ENCODE measurements at regions not wholly inside any gene's neighbourhood (a gene's known extent, or its start where the extent isn't known, plus 50 kb on each side); places are given as distances from the start of the nearest gene placed in this dataset.

DNA sequence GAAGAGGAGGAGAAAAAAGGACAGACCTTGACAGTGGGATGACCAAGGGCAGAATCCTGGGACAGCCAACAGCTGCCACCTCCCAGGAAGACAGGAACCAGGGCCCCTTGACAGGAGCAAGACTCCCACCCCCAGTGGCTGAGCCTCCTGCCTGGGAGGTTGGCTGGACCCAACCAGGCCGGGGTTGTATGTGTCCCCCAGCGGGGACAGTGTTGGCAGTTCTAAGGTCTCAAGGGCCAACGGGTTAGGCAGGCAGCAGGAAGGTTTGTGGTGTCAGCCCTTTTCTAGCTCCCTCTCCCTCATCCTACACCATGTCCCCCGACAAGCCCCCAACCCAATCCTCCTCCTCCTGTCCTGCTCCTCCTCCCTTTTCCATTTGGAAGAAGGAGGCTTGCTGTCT, 126.2 kb downstream of the MRM1 start:
- no peak for DNase-seq
- no peak overlapping the region for H3K4me3 Mint-ChIP-seq
- H3K4me1 Mint-ChIP-seq (ENCODE audit: low read depth): no peaks in the 10 kb centered on the region
- no peaks in the 10 kb centered on the region for H3K9me3 Mint-ChIP-seq
- H3K27me3 Mint-ChIP-seq (ENCODE audit: insufficient read depth): peaks cover 42% of the 10 kb centered on the region
- TF ChIP-seq, protein P1, sequence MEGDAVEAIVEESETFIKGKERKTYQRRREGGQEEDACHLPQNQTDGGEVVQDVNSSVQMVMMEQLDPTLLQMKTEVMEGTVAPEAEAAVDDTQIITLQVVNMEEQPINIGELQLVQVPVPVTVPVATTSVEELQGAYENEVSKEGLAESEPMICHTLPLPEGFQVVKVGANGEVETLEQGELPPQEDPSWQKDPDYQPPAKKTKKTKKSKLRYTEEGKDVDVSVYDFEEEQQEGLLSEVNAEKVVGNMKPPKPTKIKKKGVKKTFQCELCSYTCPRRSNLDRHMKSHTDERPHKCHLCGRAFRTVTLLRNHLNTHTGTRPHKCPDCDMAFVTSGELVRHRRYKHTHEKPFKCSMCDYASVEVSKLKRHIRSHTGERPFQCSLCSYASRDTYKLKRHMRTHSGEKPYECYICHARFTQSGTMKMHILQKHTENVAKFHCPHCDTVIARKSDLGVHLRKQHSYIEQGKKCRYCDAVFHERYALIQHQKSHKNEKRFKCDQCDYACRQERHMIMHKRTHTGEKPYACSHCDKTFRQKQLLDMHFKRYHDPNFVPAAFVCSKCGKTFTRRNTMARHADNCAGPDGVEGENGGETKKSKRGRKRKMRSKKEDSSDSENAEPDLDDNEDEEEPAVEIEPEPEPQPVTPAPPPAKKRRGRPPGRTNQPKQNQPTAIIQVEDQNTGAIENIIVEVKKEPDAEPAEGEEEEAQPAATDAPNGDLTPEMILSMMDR (IDR thresholded peaks at IDR 0.05): no peak
- no peak overlapping the region for H3K27ac Mint-ChIP-seq
- no peaks in the 10 kb centered on the region for H3K36me3 Mint-ChIP-seq (ENCODE audit: low read depth)

DNA sequence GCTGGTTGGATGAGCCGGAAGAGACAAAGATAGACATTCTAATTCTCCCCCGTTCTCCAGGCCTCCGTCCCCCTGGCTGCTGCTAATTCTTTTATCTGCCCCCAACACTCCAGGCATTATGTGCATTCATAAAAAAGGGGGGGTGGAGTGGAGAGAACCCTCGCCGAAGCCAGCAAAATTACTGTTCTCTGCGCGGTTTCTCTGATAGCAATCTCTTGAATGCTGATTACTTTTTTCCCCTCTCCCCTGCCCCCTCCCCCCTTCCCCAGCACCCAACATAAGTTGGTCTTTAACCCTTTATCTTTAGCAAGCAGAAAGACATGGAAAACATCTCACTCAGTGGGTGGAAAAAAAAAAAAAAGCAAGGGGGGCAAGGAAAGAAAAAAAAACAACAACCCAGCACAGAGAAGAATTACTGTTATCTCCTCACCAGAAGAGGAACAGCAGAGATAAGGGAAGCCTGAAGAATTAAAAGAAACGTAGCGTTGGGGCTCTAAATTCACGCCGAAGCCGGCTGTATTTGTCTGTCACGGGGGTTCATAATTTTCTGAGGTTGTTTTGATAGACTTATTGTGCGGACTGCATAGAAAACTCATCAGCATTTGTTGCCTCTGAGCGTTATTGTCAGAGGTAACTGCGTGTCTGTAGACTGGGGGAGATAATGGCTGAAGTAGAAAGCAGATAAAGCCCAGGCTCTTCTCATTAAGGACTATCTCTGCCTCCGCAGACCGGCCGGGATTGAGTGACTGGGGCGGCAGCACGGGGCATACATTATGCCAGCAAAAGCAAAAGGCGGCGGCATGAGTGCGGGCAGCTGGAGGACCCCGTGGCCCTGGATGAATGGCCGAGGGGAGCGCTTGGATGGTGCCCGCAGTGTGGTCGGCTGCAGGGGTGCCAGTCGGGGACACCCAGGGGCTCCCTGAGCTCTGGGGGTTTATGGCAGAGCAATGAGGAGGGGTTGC, 126.9 kb downstream of the MRM1 start:
- peaks cover 42% of the 10 kb centered on the region for H3K27me3 Mint-ChIP-seq (ENCODE audit: insufficient read depth)
- H3K36me3 Mint-ChIP-seq (ENCODE audit: low read depth): no peaks in the 10 kb centered on the region
- no peak overlapping the region for H3K4me3 Mint-ChIP-seq
- no peak overlapping the region for H3K27ac Mint-ChIP-seq
- TF ChIP-seq, protein P1 (IDR thresholded peaks at IDR 0.05): no peak
- no peaks in the 10 kb centered on the region for H3K9me3 Mint-ChIP-seq
- DNase-seq: no peak
- H3K4me1 Mint-ChIP-seq (ENCODE audit: low read depth): no peaks in the 10 kb centered on the region

DNA sequence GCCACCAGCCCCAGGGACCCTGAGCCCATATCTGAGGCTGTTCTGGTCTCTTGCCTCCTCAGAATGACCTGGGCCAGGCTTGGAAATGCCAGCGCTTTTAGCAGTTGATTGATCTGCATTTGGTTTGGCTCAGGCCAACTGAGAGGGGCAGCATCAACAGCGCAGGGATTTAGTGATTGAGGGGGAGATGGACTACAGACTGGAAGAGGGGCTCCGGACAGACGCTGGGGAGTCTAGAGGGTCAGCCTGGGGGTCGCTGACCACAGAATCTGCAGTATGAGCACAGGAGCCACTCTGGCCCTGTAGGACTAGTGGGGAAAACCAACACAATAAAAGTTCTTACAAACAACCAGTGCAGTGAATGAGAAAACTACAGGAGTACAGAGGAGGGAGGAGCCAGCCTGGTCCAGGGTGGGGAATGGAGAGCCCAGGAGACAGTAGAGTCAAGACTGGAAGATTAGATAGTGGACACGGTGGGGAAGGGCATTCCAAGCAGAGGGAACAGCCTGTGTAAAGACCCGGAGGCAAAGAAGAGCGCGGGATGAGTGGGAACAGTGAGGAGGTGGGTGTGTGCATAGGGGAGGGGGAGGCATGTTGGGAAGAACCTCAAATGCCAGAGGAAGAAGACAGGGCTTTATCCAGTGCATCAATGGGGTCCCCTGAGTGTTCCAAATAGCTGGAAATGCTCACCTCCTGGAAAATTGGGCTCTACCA, 128.9 kb downstream of the MRM1 start:
- no peak overlapping the region for H3K27ac Mint-ChIP-seq
- H3K36me3 Mint-ChIP-seq (ENCODE audit: low read depth): no peaks in the 10 kb centered on the region
- H3K27me3 Mint-ChIP-seq (ENCODE audit: insufficient read depth): peaks cover 48% of the 10 kb centered on the region
- no peak for DNase-seq
- no peaks in the 10 kb centered on the region for H3K9me3 Mint-ChIP-seq
- H3K4me3 Mint-ChIP-seq: no peak overlapping the region
- TF ChIP-seq, protein P1 (IDR thresholded peaks at IDR 0.05): no peak
- no peaks in the 10 kb centered on the region for H3K4me1 Mint-ChIP-seq (ENCODE audit: low read depth)

DNA sequence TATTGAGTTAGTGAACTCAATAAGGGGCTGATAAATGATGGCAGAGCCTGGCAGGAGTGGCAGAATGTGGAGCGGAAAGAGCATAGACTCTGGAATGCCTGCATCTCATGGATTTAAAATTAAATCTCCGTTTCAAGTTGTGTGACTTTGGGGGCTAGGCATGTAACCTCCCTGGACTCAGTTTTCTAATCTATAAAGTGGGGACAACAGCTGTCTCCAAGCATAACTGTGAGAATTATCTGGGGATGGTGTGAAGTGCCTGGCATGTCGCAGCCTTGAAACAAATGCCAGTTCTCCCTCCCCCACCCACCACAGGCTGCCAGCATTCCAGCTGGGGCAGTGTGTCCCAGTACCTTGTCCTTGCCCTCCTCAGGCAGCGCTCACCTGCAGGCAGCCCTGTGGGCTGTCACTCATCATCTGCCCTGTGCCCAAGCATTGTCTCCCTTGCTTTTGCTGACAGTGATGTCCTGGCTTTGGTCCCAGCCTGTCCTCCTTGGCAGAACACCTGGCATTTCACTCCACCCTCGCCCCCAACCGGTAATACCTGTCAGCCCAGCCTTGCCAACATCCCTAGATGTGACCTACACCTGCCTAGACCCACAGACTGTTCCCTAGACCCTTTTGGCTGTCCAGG, 129.6 kb downstream of the MRM1 start:
- H3K36me3 Mint-ChIP-seq (ENCODE audit: low read depth): no peaks in the 10 kb centered on the region
- H3K9me3 Mint-ChIP-seq: no peaks in the 10 kb centered on the region
- DNase-seq: no peak
- H3K27me3 Mint-ChIP-seq (ENCODE audit: insufficient read depth): peaks cover 48% of the 10 kb centered on the region
- TF ChIP-seq, protein P1 (IDR thresholded peaks at IDR 0.05): no peak
- no peak overlapping the region for H3K4me3 Mint-ChIP-seq
- no peak overlapping the region for H3K27ac Mint-ChIP-seq
- H3K4me1 Mint-ChIP-seq (ENCODE audit: low read depth): no peaks in the 10 kb centered on the region

DNA sequence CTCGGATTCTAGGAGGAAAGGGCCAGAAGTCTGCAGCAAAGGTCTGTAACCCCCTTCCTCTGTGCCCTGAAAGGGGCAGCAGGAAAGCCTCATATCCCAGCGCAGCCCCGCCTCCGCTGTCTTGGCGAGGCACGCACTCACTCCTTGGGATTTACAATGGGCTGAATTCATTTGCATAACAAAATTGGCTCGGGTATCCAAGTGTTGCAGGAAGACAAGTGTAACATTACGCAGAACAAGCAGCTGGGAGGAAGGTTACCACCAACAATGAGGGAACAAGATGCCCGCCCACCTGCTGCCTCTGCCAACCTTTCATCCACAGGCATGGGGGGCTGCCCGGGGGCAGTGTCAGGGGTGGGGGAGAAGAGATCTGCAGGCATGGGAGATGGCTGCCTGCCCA, 130.4 kb downstream of the MRM1 start:
- peaks cover 46% of the 10 kb centered on the region for H3K27me3 Mint-ChIP-seq (ENCODE audit: insufficient read depth)

More for the DNA sequence above, 130.4 kb downstream of the MRM1 start:
- TF ChIP-seq, protein P1 (IDR thresholded peaks at IDR 0.05): no peak
- Mint-ChIP-seq H3K4me3 (no peak overlapping the region), H3K9me3 (no peaks in the 10 kb centered on the region), H3K36me3 (ENCODE audit: low read depth) (no peaks in the 10 kb centered on the region), H3K27ac (no peak overlapping the region), H3K4me1 (ENCODE audit: low read depth) (no peaks in the 10 kb centered on the region)
- no peak for DNase-seq
